T47D (cell line): ENCODE measurements at regions not wholly inside any gene's neighbourhood (a gene's known extent, or its start where the extent isn't known, plus 50 kb on each side); places are given as distances from the start of the nearest gene placed in this dataset.
"Not testable (repeated sequence)": the region's sequence is repeated elsewhere in the genome, so short reads cannot be mapped to it uniquely, and the experiment has no call there.

Source experiments
- DNase-seq, 2 experiments: peaks; one replicate each; pipeline versions ENCODE4 v3.0.0 to v3.0.0-alpha.2; 2011 to 2012; ENCODE audit warnings: low read depth in 1 of 2, low spot score in 1 of 2
- JUND ChIP-seq: IDR thresholded peaks from 2 replicates; pipeline ENCODE4 v1.6.1; 2012; ENCODE audit warnings: low read depth
- in situ Hi-C: cut with HindIII; loops from 2 replicates; pipeline ENCODE4 v1.10.0; 2016; ENCODE audit warnings: low sequenced_read_pairs, low pct_unique_long_range_greater_than_20kb

- no peak for DNase-seq
- in situ Hi-C loops: no loop called here
- no peak for TF ChIP-seq JUND
Observed at GRCh38 chr19:23597661-23598060, 89.4 kb downstream of the ZNF675 start.

- no peak for TF ChIP-seq JUND
- DNase-seq: no peak
- in situ Hi-C loops: no loop called here
Observed at GRCh38 chr19:23596872-23597271, 90.1 kb downstream of the ZNF675 start.

DNA sequence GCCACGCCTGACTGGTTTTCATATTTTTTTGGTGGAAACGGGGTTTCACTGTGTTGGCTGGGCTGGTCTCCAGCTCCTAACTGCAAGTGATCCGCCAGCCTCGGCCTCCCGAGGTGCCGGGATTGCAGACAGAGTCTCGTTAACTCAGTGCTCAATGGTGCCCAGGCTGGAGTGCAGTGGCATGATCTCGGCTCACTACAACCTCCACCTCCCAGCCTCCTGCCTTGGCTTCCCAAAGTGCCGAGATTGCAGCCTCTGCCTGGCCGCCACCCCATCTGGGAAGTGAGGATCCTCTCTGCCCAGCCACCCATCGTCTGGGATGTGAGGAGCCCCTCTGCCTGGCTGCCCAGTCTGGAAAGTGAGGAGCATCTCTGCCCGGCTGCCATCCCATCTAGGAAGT is 92.7 kb downstream of the ZNF675 start:
- in situ Hi-C loops, DNase-seq: not testable (repeated sequence)

DNA sequence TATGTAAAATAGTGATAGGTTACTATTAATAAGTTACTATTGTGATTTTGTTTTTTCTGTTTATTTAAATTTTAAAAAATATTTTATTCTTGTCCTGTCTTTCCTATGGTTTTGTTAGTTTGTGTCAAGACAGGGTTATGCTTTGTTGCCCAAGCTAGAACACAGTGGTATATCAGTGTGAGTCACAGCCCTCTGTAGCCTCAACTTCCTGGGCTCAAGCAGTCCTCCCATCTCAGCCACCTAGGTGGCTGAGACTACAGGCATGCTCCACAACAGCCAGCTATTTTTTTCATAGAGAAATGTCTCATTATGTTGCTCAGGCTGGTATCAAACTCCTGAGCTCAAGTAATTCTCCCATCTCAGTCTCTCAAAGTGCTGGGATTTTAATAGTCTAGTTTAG is 99.5 kb downstream of the ZNF675 start:
- in situ Hi-C loops: no loop called here
- TF ChIP-seq JUND: no peak
- no peak for DNase-seq

DNA sequence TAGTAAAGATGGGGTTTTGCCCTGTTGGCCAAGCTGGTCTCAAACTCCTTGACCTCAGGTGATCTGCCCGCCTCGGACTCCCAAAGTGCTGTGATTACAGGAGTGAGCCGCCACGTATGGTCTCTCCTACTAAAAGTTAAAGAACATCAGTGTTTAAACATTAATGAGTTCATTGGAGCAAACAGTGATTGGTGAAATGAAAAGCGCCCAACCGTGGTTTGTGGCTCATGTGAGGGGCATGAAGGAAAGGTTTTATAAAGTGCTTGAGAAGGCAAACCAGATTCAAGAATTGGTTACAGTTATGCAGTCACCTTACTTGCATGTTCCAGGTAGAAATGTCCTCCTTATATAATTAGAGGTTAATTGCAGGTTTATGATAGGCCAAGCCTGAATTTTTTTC is 109.5 kb downstream of the ZNF675 start:
- DNase-seq: no peak
- in situ Hi-C loops: no loop called here
- no peak for TF ChIP-seq JUND

- in situ Hi-C loops: no loop called here
- no peak for DNase-seq
- no peak for TF ChIP-seq JUND
Observed at GRCh38 chr19:23571175-23571574, 115.8 kb downstream of the ZNF675 start.

DNA sequence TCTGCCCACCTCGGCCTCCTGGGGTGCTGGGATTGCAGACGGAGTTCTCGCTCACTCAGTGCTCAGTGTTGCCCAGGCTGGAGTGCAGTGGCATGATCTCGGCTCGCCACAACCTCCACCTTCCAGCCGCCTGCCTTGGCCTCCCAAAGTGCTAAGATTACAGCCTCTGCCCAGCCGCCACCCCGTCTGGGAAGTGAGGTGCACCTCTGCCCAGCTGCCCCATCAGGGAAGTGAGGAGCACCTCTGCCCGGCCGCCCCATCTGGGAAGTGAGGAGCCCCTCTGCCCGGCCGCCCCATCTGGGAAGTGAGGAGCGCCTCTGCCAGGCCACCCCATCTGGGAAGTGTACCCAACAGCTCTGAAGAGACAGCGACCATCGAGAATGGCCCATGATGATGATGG is 118.9 kb downstream of the ZNF675 start:
- DNase-seq, in situ Hi-C loops: not testable (repeated sequence)

GRCh38 chr19:23565256-23565655 is 121.8 kb downstream of the ZNF675 start:
- DNase-seq: peak in 1 of 2 experiments; percentile 26
- in situ Hi-C loops: no loop called here
- no peak for TF ChIP-seq JUND

DNA sequence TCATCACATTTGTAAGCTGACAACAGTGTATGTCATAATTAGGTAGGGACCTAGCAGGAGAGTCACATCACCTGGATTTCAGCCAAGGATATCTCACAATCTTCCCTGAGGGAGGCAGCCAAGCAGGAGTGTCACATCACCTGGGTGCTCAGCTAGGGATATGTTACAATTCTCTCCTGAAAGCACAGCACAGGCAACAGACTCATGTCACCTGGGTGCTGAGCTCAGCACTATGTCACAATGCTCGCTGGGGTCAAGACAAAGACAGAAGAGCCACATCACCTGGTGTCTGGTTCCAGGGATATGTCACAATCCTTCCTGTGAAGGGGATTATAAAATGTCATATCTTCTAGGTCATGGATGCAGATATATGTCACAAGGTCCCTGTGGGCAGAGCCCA is 123.7 kb downstream of the ZNF675 start:
- no peak for TF ChIP-seq JUND
- in situ Hi-C loops: no loop called here
- no peak for DNase-seq

GRCh38 chr19:23561341-23561740 is 125.7 kb downstream of the ZNF675 start:
- no peak for TF ChIP-seq JUND
- in situ Hi-C loops: no loop called here
- no peak for DNase-seq

DNA sequence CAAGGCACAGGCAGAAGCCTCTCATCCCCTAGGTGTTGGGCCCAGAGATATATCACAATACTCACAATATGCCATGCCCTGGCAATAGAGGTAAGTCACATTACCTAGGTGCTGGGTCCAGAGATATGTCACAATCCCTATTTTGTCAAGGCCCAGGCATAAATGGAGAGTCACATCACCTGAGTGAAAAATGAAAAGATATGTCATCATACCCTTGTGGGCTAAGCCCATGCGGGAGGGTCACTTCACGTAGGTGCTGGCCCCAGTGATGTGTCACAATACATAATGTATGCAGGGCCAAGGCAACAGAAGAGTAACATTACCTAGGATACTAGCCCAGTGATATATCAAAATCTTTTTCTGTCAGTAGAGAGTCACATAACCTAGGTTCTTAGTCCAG is 127.0 kb downstream of the ZNF675 start:
- in situ Hi-C loops: no loop called here
- DNase-seq: no peak
- TF ChIP-seq JUND: no peak

DNA sequence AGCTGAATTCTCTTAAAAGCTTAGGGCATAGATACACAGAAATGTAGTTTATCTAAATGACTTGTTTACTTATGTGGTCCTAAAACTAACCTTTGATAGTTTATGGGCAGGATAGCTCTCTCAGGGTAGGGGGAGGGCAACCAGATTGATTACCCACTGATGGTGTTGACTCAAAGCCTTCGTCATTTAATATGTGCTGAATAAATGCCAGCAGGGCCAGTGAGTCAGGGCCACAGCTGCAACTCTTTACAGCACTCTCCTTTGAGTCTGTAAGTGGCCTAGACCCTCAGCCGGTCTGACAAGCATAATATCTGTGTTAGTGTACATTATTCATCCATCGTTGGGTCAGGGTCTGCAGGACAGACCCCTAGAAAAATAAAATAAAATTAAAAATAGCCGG is 128.5 kb downstream of the ZNF675 start:
- in situ Hi-C loops: no loop called here
- no peak for DNase-seq

GRCh38 chr19:23557381-23557780 is 129.6 kb downstream of the ZNF675 start:
- in situ Hi-C loops: no loop called here
- DNase-seq: no peak
- no peak for TF ChIP-seq JUND

More for the DNA sequence above, 128.5 kb downstream of the ZNF675 start:
- no peak for TF ChIP-seq JUND

GRCh38 chr19:23554548-23554947 is 132.5 kb downstream of the ZNF675 start:
- no peak for TF ChIP-seq JUND
- no peak for DNase-seq
- in situ Hi-C loops: no loop called here

- in situ Hi-C loops: not testable (repeated sequence)
- DNase-seq: peak in 1 of 2 experiments; percentile 76
Observed at GRCh38 chr19:23550102-23550501, 136.9 kb downstream of the ZNF675 start.
